ENCODE measurements at regions not wholly inside any gene's neighbourhood (a gene's known extent, or its start where the extent isn't known, plus 50 kb on each side); places are given as distances from the start of the nearest gene placed in this dataset.

- no peak for TF ChIP-seq CTCF (IDR thresholded peaks at IDR 0.05)
- no peak for TF ChIP-seq POLR2A (IDR thresholded peaks at IDR 0.05)
- no peak for ATAC-seq
- H3K36me3 ChIP-seq: no peaks in the 10 kb centered on the region
- 46% methylated on average over 8 of the region's 8 CpGs for WGBS (ENCODE audit: insufficient coverage, low coverage, low lambda C conversion rate, missing lambda C conversion rate)
- H3K9me3 ChIP-seq: no peaks in the 10 kb centered on the region
- intact Hi-C loops (cut with DNase I): no loop called here
- H3K4me1 ChIP-seq: no peaks in the 10 kb centered on the region
- H3K27ac ChIP-seq: no peak overlapping the region
- no peaks in the 10 kb centered on the region for H3K27me3 ChIP-seq
- no peak overlapping the region for H3K4me3 ChIP-seq
- no peak for DNase-seq
Observed at GRCh38 chr2:75276093-75277029, 77.0 kb upstream of the TACR1 start.

- H3K4me3 ChIP-seq: no peak overlapping the region
- no peaks in the 10 kb centered on the region for H3K4me1 ChIP-seq
- no peak overlapping the region for H3K27ac ChIP-seq
- H3K27me3 ChIP-seq: no peaks in the 10 kb centered on the region
- no peaks in the 10 kb centered on the region for H3K36me3 ChIP-seq
- no peak for DNase-seq
- no peak for ATAC-seq
- no peaks in the 10 kb centered on the region for H3K9me3 ChIP-seq
- intact Hi-C loops (cut with DNase I): no loop called here
- 73% methylated on average over 1 of the region's 1 CpG for WGBS (ENCODE audit: insufficient coverage, low coverage, low lambda C conversion rate, missing lambda C conversion rate)
- TF ChIP-seq CTCF (IDR thresholded peaks at IDR 0.05) (no peak), POLR2A (IDR thresholded peaks at IDR 0.05) (no peak)
Observed at GRCh38 chr2:75274936-75275335, 75.6 kb upstream of the TACR1 start.

GRCh38 chr2:75268112-75268511 lies 68.8 kb upstream of the TACR1 start:
- no peak for DNase-seq
- Histone ChIP-seq H3K27me3 (no peaks in the 10 kb centered on the region), H3K36me3 (no peaks in the 10 kb centered on the region), H3K4me1 (no peaks in the 10 kb centered on the region), H3K27ac (no peak overlapping the region), H3K4me3 (no peak overlapping the region), H3K9me3 (no peaks in the 10 kb centered on the region)
- TF ChIP-seq CTCF (IDR thresholded peaks at IDR 0.05) (no peak), POLR2A (IDR thresholded peaks at IDR 0.05) (no peak)
- intact Hi-C loops (cut with DNase I): no loop called here
- ATAC-seq: no peak
- WGBS (ENCODE audit: insufficient coverage, low coverage, low lambda C conversion rate, missing lambda C conversion rate): 66% methylated on average over 4 of the region's 4 CpGs

GRCh38 chr2:75261923-75262322 lies 62.6 kb upstream of the TACR1 start:
- H3K4me3 ChIP-seq: no peak overlapping the region
- DNase-seq (no peak), ATAC-seq (no peak)
- no peaks in the 10 kb centered on the region for H3K36me3 ChIP-seq
- H3K27me3 ChIP-seq: no peaks in the 10 kb centered on the region
- H3K4me1 ChIP-seq: no peaks in the 10 kb centered on the region
- H3K27ac ChIP-seq: no peak overlapping the region
- intact Hi-C loops (cut with DNase I): no loop called here
- peaks cover 0 to 3% (median 0%) of the 10 kb centered on the region in 4 donors for H3K9me3 ChIP-seq
- TF ChIP-seq POLR2A (IDR thresholded peaks at IDR 0.05): no peak
- TF ChIP-seq CTCF (IDR thresholded peaks at IDR 0.05): no peak
